ENCODE measurements at regions not wholly inside any gene's neighbourhood (a gene's known extent, or its start where the extent isn't known, plus 50 kb on each side); places are given as distances from the start of the nearest gene placed in this dataset.

DNA sequence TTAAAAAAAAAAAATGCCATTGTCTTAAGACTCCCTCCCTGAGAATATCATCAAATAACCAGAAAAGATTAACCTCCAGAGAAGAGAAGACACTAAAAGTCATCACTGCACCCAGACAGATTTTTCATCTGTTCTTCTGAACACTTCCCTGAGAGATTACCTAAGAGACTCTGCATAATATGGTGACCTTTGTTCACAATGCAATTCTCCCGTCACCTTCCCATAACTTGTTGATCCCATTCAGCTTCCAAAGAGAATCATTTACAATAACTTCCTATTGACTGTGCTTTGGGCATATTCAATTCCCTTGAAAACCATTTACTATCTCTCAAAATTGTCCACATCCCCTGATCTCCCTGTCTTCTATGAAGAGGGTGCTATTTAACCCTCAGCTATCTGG, 85.1 kb upstream of the SMAD1 start:
- no peak for TF ChIP-seq POLR2A (IDR thresholded peaks at IDR 0.05)
- TF ChIP-seq, protein P1, sequence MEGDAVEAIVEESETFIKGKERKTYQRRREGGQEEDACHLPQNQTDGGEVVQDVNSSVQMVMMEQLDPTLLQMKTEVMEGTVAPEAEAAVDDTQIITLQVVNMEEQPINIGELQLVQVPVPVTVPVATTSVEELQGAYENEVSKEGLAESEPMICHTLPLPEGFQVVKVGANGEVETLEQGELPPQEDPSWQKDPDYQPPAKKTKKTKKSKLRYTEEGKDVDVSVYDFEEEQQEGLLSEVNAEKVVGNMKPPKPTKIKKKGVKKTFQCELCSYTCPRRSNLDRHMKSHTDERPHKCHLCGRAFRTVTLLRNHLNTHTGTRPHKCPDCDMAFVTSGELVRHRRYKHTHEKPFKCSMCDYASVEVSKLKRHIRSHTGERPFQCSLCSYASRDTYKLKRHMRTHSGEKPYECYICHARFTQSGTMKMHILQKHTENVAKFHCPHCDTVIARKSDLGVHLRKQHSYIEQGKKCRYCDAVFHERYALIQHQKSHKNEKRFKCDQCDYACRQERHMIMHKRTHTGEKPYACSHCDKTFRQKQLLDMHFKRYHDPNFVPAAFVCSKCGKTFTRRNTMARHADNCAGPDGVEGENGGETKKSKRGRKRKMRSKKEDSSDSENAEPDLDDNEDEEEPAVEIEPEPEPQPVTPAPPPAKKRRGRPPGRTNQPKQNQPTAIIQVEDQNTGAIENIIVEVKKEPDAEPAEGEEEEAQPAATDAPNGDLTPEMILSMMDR (IDR thresholded peaks at IDR 0.05) = no peak

All from sigmoid colon (tissue), 3 donors.